SK-N-SH treated with all-trans-retinoic acid at 6 μM for 48 hours (cell line): ENCODE measurements at regions not wholly inside any gene's neighbourhood (a gene's known extent, or its start where the extent isn't known, plus 50 kb on each side); places are given as distances from the start of the nearest gene placed in this dataset.

Experiments
- GLIS3 ChIP-seq: fragments of 250-450 bp; sonication (Bioruptor Pico); IDR thresholded peaks from 2 replicates; pipeline ENCODE4 v1.5.0; 2020; ENCODE audit warnings: mild to moderate bottlenecking, moderate library complexity
- PATZ1 ChIP-seq: fragments of 250-450 bp; sonication (Bioruptor Pico); IDR thresholded peaks from 2 replicates; pipeline ENCODE4 v1.8.0; 2020; ENCODE audit warnings: mild to moderate bottlenecking, moderate library complexity, borderline replicate concordance
- TCF4 ChIP-seq: fragments of 250-450 bp; sonication (Bioruptor Pico); IDR thresholded peaks from 2 replicates; pipeline ENCODE4 v1.8.0; 2021; ENCODE audit warnings: mild to moderate bottlenecking, moderate library complexity, borderline replicate concordance
- ZFP3 ChIP-seq: fragments of 250-450 bp; sonication (Bioruptor Pico); IDR thresholded peaks from 2 replicates; pipeline ENCODE4 v1.5.0; 2020; ENCODE audit warnings: mild to moderate bottlenecking, moderate library complexity

- TF ChIP-seq GLIS3 (CRISPR knock-in tag) (no peak), TCF4 (CRISPR knock-in tag) (no peak), ZFP3 (CRISPR knock-in tag) (no peak), PATZ1 (CRISPR knock-in tag) (no peak)
Observed at GRCh38 chr2:128489526-128490273, 171.0 kb upstream of the HS6ST1 start.
